HG03280 (cell line): ENCODE measurements at regions not wholly inside any gene's neighbourhood (a gene's known extent, or its start where the extent isn't known, plus 50 kb on each side); places are given as distances from the start of the nearest gene placed in this dataset.

Experiments
- ATAC-seq: cut with Tn5 transposase; IDR thresholded peaks from one replicate; pipeline ENCODE4 v1.9.1; 2021; ENCODE audit warnings: mild to moderate bottlenecking, moderate library complexity; ENCODE audit not compliant: unreplicated experiment

DNA sequence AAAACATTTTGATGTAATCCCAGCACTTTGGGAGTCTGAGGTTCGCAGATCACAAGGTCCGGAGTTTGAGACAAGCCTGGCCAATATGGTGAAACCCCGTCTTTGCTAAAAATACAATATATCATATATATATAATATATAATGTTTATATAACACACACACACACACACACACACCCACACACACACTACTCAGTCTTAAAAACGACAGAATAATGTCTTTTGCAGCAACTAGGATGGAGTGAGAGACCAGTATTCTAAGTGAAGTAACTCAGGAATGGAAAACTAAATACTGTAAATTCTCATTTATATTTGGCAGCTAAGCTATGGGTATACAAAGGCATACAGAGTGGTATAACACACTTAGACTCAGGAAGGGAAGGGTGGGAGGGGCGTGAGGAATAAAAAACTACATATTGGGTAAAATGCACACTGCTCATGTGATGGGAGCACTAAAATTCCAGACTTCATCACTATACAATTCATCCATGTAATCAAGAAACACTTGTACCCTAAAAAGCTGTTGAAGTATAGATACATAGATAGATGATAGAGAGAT is 231.2 kb upstream of the SEMA3A start:
- no peak for ATAC-seq

DNA sequence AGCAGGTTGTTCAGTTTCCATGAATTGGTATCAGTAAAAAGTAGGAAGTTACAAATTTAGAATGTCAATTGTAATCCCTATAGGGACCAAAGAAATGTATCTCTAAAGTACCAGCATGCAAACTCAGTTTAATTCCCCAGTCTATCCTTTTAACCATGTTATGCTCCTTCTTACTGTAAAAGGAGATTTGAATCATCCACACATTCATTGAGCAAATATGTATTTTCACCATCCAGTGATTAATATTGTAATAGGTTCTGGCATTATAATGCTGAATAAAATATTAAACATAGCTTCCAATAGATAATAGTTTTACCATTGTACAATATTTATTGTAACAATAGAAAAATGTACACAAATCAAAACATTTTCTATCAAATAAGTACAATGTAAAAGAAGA is 228.2 kb upstream of the SEMA3A start:
- ATAC-seq = no peak

DNA sequence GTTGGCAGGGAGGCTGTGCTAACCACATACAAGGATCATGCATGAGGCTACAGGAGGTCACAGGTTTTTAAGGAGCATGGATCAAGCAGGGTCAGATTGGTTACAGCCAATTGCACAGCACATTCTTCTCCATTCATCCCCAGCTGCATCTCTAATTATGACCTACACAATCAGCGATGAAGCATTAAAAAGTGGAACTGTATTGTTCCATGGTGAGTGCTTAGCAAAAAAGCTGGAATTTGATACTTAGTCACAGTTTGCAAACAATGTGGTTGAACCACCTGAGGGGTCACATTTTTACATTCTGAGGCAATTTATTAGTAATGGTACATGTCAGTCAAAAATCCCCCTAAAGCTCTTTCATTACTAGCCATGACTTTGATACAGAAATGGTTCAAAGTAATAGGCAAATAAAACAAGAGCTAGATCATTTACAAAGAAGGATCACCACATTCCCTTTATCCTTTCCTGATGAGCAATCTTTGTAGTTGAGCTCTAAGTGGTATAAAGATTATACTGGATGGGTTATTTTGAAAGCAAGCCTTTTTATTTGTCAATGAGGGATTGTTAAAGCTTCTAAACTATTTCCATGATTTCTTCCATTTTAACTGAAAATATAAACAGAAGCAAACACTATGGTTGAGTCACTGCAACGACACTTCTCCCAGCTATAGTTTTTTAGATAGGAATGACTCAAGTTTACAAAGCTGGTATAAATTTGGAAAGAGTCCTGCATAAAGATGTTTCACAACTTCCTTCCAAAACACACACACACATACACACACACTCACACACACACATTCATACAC is 217.8 kb upstream of the SEMA3A start:
- ATAC-seq = no peak

DNA sequence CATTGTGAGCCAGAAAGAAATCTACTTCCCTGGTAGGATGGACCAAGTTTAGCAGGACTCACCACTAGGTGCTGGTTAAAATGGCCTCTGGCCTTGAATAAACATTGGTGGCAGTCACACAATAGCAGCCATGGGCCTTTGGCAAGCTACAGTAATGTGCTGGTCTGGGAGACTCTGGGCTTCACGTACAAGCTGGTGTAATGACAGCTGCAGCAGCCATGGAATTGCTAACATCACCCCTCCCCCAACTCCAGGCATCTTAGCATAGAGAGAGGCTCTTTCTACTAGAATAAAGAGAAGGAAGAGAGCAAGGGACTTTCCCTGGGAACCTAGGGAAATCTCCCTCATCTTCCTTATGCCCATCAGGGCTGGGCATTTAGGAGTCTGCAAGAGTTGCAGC is 205.1 kb upstream of the SEMA3A start:
- no peak for ATAC-seq

DNA sequence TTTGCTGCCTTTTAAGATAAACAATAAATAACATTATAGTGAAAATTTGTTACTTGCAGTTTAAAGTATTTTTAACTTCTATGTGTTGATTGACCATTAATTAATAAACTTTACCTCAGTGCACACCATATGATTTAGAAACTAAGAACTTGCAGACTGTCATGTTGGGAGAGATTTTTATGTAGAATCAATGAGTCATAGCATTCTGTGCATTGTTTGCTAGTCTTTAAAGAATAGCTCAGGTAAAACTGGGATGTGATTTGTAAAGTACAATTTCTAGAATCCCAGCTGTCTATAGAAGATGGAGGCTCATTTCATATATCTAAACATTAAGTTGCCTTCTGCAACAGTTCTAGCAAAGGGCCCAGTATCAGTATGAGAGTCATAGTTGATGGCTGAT is 199.6 kb upstream of the SEMA3A start:
- no peak for ATAC-seq

DNA sequence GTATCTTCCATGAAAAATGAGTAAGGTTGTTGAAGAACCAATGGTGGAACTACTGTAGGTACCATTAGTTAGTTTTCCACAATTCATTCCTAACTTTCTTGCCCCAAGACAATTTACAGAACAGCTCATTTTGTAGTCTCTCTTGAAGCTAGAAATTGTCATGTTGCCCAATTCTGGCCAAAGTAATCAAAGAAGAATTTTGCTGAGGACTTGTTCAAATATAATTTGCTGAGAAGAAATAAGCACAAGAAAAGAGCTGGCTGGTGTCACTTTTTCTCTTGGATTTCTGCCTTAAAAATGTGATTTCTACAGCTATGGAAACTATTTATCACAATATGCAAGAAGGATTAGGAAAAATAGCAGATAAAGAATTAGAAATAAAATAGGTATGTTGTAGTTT is 199.2 kb upstream of the SEMA3A start:
- no peak for ATAC-seq

DNA sequence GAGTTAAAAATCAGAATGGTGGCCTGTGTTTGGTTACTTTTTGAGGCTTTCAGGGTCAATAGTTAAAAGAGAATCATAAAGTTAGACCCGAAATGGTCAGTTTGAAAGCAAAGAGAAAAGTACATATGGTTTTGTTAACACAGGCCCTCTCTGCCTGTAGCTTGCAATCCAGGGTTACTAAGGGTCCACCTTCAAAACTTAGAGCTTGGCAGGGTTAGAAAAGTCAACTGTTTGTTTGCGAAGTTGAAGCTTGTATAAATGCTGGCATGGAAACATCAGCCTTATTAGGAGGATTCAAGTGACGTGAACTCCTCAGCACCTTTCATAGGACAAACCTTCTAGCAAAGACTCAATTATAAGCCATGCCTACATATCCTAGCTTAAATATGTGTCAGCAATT is 196.3 kb upstream of the SEMA3A start:
- ATAC-seq = no peak

DNA sequence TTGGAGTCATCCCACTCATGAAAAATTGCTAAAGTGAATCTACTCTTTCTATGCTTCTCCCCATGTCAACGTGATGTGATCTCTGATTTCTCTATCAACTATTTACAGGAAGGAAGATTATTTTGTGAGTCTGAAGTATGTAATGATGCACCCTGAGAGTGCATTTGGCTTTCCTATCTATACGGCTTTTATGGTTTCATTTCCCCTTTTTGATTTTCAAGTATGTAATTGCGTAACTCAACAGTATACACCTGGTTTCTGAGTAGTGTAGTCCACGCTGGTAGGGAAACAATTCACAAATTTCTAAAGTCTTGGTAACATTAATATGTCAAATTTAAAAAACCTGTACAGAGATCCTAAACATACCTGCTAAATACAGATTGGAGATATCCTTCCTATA is 194.7 kb upstream of the SEMA3A start:
- peak; percentile 96 for ATAC-seq

DNA sequence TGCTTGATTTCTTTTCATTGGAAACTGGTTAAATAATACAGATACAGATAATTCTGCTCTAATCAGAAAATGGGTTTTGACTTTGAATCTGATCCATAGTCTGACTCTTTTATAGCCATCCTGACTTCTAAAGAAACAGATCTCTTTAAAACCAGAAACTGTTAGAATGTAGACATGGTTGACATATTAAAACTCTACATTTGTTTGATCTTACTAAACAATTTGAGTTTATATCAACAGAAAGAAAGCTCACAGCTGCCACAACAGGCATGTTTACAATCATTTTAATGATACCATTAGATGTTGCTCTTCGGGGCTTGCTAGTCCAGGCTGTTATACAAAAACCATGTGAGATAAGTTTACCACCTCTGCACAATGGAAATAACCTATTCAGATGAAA is 193.0 kb upstream of the SEMA3A start:
- ATAC-seq = no peak

DNA sequence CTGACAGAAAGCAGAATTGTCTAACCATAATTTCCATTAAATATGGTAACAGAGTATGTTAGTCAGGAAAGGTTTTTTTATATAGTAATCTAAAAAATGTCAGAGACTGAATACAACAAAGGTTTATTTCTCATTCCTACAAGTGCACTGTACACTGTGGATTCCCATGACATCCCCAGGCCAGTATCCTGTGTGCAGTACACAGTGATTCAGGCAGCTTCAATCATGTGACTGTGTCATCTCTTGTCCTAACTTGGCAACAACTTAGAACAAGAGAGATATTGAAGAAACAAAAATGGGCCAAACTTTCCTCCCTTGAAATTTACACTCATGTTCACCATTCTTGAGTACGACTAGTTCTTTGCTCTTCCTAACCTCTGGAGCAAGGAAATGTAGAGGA is 189.8 kb upstream of the SEMA3A start:
- ATAC-seq = no peak

DNA sequence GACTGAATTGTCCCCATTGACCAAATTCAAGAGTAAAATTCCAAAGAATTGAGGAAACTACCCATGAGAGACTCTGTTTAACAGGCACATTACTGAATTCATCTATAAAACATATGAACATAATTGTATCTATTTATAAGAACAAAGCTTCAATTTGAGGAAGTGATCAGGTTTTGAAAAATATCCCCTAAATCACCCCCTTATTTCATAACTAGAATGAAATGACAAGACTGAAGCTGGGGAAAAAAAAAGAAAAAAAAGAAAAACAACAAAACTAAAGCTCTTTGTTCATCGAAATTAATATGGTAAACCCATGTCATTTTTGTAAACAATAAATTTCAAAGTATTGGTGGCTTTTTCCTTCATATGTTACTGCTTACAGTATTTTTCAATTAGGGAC is 184.9 kb upstream of the SEMA3A start:
- no peak for ATAC-seq

DNA sequence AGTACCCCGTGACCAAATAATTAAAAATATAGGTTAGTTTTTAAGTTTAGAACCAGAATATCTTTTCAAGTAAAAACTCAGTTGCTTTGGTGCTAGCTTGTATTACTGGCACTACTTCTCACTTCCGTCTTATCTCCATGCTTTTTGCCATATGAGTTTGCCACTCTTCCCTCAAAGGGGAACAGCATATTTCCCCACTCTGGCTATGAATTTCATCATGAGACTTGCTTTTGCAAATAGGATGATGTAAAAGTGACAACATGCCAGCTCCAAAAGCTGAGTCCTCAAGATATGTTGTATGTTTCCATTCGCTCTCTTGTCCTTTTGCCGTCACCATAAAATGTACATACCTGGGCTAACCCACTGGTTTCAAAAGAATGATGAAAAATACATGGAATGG is 178.1 kb upstream of the SEMA3A start:
- no peak for ATAC-seq

DNA sequence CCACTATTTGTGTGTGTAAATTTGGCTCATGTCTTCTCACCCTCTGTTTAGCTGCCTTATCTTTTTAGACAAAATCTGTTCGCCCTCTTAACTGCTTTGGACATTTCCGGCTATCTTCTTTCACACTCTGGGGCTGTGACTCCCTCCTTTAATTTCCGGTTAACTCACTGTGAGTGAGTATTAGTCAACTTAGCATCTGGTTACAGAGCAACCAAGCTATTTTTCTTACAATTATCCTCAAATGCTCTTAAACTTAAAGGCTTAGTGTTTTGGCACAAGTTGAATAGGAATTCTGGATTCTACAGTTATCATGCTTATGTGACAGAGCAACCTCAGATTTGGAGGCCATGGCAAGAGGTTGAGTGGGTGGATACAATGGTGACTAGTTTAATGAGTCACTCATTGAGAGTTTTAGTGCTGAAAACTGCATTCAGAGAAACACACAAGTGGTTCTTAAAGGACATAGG is 177.6 kb upstream of the SEMA3A start:
- ATAC-seq = no peak

DNA sequence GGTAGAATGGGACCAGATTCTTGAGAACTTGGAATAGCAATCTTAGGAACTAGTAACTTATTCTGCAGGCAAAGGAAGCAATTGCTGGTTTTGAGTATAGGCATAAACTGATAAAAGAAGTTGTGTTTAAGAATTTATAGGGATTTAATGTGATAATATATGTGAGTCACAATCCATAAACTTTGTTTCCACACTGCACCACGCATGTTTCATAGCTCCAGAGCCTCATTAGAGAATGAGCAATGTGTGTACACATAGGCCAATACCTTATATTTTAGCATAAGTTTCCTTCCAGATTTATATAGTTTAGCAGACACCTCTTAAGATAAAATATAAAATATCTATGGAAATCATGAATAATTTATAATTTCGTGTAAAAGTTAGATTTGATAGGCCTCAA is 175.5 kb upstream of the SEMA3A start:
- ATAC-seq = no peak

DNA sequence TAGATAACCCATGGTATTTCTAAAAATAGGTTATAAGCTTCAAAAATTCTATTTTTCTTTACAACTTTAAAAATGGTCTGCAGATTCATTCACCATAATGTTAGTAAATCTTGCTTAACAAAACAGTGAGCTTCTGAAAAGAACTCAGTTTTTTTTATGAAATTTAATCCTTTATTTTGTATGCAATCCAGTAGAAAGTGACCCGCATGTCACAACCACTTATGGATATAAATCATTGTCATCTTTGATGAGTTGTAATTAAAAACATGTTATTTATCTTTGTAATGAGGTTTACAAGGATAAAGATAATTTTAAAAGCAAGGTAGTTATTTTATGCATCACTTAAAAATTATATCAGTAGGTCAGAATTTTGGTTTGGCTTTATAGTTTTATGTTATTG is 173.5 kb upstream of the SEMA3A start:
- no peak for ATAC-seq

DNA sequence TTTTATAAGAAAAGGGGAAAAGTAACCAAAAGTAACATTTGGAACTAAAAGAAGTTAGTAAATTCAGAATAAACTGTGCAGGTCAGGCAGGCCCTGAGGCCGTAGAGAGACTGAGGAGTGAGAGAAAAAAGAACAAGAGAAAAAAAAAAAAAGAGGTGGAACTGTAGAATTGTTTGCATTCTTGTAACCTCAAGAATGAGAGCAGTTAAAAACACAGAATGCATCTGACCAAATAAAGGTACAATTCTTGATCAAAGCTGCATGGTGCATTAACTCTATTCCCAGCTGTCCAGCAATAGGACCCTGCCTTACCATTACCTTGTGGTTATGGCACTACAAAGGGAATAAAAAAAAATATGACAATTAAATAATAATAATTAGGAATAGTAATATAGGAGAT is 170.1 kb upstream of the SEMA3A start:
- no peak for ATAC-seq

DNA sequence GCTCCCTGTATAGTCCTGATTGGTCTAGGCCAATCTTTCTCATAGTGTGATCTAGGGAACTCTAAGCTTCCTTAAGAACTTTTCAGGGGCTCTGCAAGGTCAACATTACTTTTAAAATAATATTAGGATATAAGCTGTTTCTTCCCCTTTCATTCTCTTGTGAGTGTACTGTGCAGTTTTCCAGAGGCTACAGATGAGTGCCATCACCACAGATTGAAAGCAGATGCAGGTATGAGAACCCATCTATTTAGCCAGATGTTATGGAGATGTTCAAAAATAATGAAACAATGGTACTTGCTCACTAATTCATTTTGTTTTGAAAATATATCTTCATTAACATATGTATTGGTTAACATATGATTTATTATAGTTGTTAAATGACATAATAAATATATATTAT is 169.2 kb upstream of the SEMA3A start:
- ATAC-seq = no peak

DNA sequence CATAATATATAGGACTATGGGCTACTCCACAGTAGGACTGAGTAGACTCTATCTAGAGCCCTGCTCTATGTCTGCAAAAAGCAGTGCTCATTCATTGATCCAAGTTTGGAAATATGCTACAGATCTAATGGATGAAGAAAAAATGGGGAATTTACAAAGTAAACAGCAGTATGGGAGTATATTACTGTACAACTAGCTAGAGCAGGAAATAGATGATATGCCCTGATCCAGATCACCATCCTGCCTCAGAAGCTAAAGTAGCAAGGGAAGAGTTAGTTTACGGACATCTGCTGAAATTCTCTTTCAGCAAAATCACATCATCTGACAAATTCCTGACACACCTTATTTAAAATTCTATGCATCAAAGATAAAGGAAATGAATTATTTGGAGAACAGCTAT is 168.2 kb upstream of the SEMA3A start:
- ATAC-seq = no peak

DNA sequence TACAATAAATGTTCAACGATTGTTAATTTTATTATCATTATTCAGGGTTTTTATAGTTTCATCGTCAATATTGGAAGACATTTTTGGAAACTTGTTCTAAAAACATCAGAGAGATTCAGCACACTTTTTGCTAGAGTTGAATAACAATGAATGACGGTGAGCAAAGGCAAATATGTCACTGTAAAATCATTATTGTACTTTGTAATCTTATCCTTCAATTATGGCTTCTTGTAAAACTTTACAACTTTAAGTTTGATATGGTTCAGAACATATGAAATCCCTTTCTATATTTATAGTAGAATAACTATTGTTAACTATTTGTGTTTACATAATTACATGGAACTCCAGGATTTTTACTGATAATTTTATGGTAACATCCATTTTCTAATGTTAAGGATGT is 167.8 kb upstream of the SEMA3A start:
- no peak for ATAC-seq

DNA sequence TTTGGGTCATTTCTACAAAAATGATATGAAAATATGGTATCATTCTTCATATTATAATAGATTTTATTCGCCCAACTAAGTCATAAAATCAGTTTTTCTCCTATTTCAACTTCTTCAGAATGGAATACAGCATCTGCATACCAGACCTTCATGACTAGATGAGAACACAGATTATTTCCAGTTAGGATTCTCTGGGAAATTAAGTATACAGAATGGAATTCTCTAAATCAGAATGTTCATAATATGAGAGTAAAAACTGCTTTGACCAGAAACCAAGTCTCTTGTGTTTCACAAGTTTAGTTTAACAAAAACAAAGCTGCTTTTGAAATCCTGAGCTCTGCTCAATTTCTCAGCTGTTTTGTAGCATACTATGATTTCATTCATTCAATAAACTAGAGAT is 160.3 kb upstream of the SEMA3A start:
- ATAC-seq = no peak

DNA sequence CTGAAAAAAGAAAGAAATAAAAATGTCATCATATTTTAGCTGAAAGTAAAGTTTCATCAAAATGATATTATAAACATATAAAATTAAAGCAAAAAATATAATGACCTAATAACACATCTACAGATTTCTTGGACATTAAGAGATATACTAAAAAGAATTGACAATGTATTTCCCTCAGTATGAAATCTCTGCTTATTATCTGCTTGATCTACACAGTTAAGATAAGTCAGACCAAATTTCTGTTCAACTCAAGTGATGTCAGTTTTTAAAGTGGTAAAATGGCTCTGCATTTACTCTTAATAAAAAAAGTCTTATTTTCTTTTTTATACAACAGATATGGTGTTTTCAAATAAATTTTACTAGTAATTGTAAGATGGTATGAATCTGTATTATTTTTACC is 159.4 kb upstream of the SEMA3A start:
- no peak for ATAC-seq

DNA sequence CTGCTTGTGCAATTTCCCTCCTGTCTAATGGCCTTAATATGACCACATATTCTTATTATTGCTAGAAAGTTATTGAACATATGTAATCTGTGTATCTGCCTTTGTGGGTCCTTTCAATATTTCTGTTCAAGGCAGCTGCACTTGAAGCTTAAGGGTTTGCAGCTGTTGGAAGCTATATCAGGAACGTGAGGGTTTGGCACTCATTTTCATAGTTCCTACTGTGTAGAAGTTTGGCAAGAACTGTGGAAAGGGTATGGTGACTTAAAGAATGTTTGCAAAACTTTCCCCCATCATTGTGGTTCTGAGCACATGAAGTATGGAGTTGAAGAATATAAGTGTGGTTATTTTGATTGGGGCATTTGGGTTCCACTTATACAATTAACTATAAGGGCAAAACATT is 144.7 kb upstream of the SEMA3A start:
- no peak for ATAC-seq

DNA sequence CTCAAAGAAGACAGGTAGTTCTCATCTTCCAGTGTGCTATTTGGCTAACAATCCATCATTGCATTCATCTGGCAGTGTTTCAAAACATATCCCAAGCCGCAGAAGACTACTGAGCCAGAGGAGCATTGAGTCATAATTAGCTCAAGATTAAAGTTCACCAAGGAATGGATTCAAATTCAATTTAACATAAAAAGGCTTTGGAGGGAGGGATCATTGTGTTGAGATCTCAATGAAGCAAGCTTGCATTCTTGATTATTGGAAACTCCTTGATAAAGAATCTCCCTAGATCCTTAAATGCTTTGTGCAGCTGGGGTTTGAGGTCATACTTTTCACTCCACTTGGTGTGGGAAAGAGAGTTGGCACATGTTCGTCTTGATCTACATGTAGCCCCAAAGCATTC is 142.8 kb upstream of the SEMA3A start:
- ATAC-seq = no peak
